ENCODE measurements at regions not wholly inside any gene's neighbourhood (a gene's known extent, or its start where the extent isn't known, plus 50 kb on each side); places are given as distances from the start of the nearest gene placed in this dataset.
"Not testable (repeated sequence)": the region's sequence is repeated elsewhere in the genome, so short reads cannot be mapped to it uniquely, and the experiment has no call there.

DNA sequence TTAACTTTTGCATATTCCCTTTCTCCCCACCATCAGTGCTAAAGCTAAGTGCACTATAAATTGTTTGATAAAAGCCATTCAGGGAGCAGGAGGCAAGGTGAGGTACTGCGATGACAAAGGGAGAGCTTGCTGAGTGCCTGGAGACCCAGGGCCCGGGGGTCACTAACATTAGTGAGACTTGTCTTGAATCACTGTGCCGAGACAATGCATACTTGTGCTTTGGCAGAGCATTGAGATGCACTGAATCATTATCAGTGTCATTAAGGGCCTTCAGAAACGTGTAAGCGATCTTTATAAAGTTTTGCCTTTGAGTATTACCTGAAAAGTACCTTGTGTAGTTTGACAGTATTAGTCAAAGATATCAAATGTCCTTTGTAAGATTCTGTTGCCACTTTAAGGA is 447.5 kb downstream of the PCNX1 start:
- Mint-ChIP-seq H3K4me1 (ENCODE audit: low read depth) (peaks cover 47% of the 10 kb centered on the region), H3K27me3 (ENCODE audit: insufficient read depth) (no peaks in the 10 kb centered on the region), H3K4me3 (no peak overlapping the region), H3K9me3 (peaks cover 33% of the 10 kb centered on the region), H3K36me3 (ENCODE audit: low read depth) (peaks cover 51% of the 10 kb centered on the region), H3K27ac (no peak overlapping the region)
- DNase-seq (ENCODE audit: low spot score): no peak
- intact Hi-C loops (cut with micrococcal nuclease): no loop called here

DNA sequence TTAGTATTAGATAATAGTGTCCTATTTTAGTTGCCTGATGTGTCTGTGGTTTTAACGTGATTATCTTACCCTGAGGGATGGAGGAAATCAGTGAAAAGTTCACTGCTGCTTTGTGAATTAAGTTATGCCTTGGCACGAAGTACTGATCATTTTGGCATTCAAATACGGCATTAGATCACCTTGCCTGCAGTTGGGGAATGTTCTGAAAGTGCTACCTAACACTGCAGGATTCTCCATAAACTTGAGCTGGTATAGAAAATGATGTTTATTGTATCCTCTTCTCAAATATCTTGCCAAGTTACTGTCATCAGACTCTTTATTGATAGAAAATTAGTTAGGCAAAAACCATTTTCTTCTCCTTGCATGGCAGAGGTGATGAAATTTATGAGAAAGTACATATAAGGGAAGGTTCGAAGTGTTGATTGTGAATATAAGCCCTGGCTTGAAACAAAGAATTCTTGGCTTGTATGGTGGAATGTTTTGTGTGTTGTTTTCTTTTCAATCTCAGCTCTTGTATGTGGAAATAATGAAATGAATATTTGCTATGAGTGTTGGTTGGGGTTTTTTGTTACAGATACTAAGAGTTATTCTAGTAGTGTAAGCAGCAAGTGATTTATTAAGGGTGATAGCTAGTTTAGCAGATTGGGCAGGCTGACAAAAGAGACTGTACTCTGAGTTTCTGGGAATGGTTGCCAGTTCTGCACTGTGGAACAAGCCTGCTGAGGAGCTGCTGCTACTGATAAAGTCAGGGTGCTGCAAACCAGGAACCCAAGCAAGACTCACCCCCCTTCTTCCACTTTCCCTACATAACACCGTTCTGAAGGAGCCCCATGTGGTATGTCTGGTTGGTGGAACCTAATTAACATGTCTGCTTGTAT is 448.3 kb downstream of the PCNX1 start:
- Mint-ChIP-seq H3K27me3 (ENCODE audit: insufficient read depth) (no peaks in the 10 kb centered on the region), H3K36me3 (ENCODE audit: low read depth) (peaks cover 50% of the 10 kb centered on the region), H3K9me3 (peaks cover 35% of the 10 kb centered on the region), H3K4me3 (no peak overlapping the region), H3K4me1 (ENCODE audit: low read depth) (peaks cover 48% of the 10 kb centered on the region), H3K27ac (no peak overlapping the region)
- DNase-seq (ENCODE audit: low spot score): no peak
- intact Hi-C loops (cut with micrococcal nuclease): no loop called here

DNA sequence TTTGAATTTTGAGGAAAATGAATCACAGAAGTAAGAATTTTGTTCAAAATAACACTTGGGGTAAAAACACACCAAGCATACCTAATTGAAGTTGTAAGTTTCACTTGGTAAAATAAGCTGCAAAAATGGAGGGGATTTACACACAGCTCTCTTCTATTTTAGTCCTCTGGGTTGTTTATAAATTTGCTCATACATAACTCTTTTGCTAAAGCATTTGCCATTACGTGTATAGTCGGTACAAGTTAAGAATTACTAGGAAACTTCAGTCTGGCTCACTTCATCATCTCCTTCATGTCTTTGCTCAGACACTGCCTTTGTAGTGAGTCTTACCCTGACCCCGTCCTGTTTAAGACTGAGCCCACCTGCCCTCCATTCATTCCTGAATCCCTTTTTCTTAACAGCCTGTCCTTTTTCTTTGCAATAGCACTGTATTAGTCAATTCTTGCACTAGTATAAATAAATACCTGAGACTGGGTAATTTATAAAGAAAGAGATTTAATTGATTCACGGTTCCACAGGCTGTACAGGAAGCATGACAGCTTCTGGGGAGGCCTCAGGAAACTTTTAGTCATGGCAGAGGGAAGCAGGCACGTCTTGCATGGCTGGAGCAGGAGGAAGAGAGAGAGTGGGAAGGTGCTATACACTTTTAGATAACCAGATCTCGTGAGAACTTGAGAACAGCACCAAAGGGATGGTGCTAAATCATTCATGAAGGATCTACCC is 451.1 kb downstream of the PCNX1 start:
- Mint-ChIP-seq H3K9me3 (peaks cover 17% of the 10 kb centered on the region), H3K36me3 (ENCODE audit: low read depth) (peaks cover 35% of the 10 kb centered on the region), H3K27me3 (ENCODE audit: insufficient read depth) (no peaks in the 10 kb centered on the region), H3K4me1 (ENCODE audit: low read depth) (peaks cover 61% of the 10 kb centered on the region), H3K4me3 (no peak overlapping the region), H3K27ac (peak overlapping the region; percentile 50)
- no peak for DNase-seq (ENCODE audit: low spot score)
- intact Hi-C loops (cut with micrococcal nuclease): loop anchor here (1.0 kb wide), 1 partner anchor 26 kb away; no protein-coding TSS in a partner anchor

GRCh38 chr14:71358932-71359421 is 451.7 kb downstream of the PCNX1 start:
- not testable (repeated sequence) for DNase-seq (ENCODE audit: low spot score); H3K4me3 Mint-ChIP-seq; H3K27me3 Mint-ChIP-seq (ENCODE audit: insufficient read depth)
- H3K4me1 Mint-ChIP-seq (ENCODE audit: low read depth): peaks cover 63% of the 10 kb centered on the region
- peaks cover 32% of the 10 kb centered on the region for H3K36me3 Mint-ChIP-seq (ENCODE audit: low read depth)
- H3K9me3 Mint-ChIP-seq: peaks cover 17% of the 10 kb centered on the region
- H3K27ac Mint-ChIP-seq: peak overlapping the region; percentile 50
- intact Hi-C loops (cut with micrococcal nuclease): loop anchor here (1.0 kb wide), 1 partner anchor 27 kb away; no protein-coding TSS in a partner anchor

DNA sequence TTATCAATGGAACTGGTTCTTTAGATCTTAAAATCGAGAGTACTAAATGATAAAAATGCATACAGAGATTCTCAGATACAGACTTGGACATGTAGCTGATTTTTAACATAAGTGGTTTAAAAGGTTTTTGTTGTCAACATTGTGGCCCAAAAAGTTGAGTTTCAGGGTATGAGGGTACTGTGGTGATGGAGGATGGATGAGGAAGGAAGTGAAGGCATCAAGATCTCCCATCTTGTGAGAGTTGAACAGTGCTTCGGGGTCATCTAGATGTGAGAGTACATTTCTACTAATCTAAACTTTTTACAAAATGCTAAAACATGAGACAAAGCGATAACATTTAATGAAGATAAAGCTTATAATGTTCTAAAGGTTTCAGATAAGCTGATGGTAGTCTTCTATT is 452.6 kb downstream of the PCNX1 start:
- Mint-ChIP-seq H3K4me1 (ENCODE audit: low read depth) (peaks cover 63% of the 10 kb centered on the region), H3K36me3 (ENCODE audit: low read depth) (peaks cover 32% of the 10 kb centered on the region), H3K27ac (no peak overlapping the region), H3K27me3 (ENCODE audit: insufficient read depth) (no peaks in the 10 kb centered on the region), H3K4me3 (no peak overlapping the region), H3K9me3 (peaks cover 17% of the 10 kb centered on the region)
- intact Hi-C loops (cut with micrococcal nuclease): loop anchor here (5.0 kb wide), 1 partner anchor 37 kb away; no protein-coding TSS in a partner anchor
- DNase-seq (ENCODE audit: low spot score): no peak

GRCh38 chr14:71361336-71361735 is 454.1 kb downstream of the PCNX1 start:
- no peak for DNase-seq (ENCODE audit: low spot score)
- Mint-ChIP-seq H3K27ac (no peak overlapping the region), H3K27me3 (ENCODE audit: insufficient read depth) (no peaks in the 10 kb centered on the region), H3K9me3 (peaks cover 17% of the 10 kb centered on the region), H3K4me3 (no peak overlapping the region), H3K4me1 (ENCODE audit: low read depth) (peaks cover 53% of the 10 kb centered on the region), H3K36me3 (ENCODE audit: low read depth) (peaks cover 24% of the 10 kb centered on the region)
- intact Hi-C loops (cut with micrococcal nuclease): loop anchor here (5.0 kb wide), 1 partner anchor 36 kb away; no protein-coding TSS in a partner anchor

- no peak overlapping the region for H3K4me3 Mint-ChIP-seq
- intact Hi-C loops (cut with micrococcal nuclease): loop anchor here (5.0 kb wide), 1 partner anchor 35 kb away; no protein-coding TSS in a partner anchor
- H3K27me3 Mint-ChIP-seq (ENCODE audit: insufficient read depth): no peaks in the 10 kb centered on the region
- H3K36me3 Mint-ChIP-seq (ENCODE audit: low read depth): peaks cover 24% of the 10 kb centered on the region
- peak overlapping the region; percentile 48 for H3K27ac Mint-ChIP-seq
- H3K9me3 Mint-ChIP-seq: peaks cover 17% of the 10 kb centered on the region
- H3K4me1 Mint-ChIP-seq (ENCODE audit: low read depth): peaks cover 53% of the 10 kb centered on the region
- DNase-seq (ENCODE audit: low spot score): no peak
These were observed 454.6 kb downstream of the PCNX1 start for GRCh38 chr14:71361874-71362273.

- no peak for DNase-seq (ENCODE audit: low spot score)
- Mint-ChIP-seq H3K9me3 (peaks cover 17% of the 10 kb centered on the region), H3K27me3 (ENCODE audit: insufficient read depth) (no peaks in the 10 kb centered on the region), H3K36me3 (ENCODE audit: low read depth) (peaks cover 24% of the 10 kb centered on the region), H3K27ac (no peak overlapping the region), H3K4me3 (no peak overlapping the region), H3K4me1 (ENCODE audit: low read depth) (peaks cover 53% of the 10 kb centered on the region)
- intact Hi-C loops (cut with micrococcal nuclease): loop anchor here (5.0 kb wide), 1 partner anchor 35 kb away; no protein-coding TSS in a partner anchor
These were observed 455.0 kb downstream of the PCNX1 start for GRCh38 chr14:71362282-71362681.

DNA sequence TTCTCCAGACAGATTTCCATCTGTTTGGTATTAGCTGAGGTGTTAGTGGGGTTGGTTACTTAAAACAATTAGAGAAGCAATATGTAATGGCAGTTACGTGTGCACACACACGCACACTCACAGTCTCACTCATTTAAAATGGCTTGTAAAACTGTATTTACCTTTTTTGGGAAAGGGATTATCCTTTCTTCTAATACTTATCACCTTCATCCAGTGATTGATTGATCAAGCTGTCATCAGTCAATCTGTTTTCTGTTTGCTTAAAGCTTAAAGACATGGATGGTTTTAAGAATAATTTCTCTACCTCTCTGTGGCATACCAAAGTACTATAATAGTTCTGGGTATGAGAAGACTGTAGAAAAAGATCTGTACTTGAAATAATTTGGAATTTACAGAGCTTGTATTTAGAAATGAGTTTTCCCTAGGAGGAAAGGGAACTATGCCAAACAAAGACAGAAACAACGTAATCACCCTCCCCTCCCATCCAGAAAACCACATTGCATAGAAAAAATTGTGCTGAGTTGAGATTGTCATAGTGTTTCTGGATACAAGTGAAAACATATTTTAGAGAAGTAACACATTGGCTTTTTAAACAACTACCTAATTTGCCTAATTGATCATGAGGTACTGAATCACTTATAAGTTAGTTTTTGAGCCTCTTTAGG is 455.8 kb downstream of the PCNX1 start:
- Mint-ChIP-seq H3K9me3 (peaks cover 17% of the 10 kb centered on the region), H3K4me3 (no peak overlapping the region), H3K27me3 (ENCODE audit: insufficient read depth) (no peaks in the 10 kb centered on the region), H3K4me1 (ENCODE audit: low read depth) (peaks cover 50% of the 10 kb centered on the region), H3K36me3 (ENCODE audit: low read depth) (peaks cover 24% of the 10 kb centered on the region), H3K27ac (no peak overlapping the region)
- intact Hi-C loops (cut with micrococcal nuclease): loop anchor here (5.0 kb wide), 1 partner anchor 34 kb away; no protein-coding TSS in a partner anchor
- no peak for DNase-seq (ENCODE audit: low spot score)

- intact Hi-C loops (cut with micrococcal nuclease): loop anchor here (5.0 kb wide), 1 partner anchor 33 kb away; no protein-coding TSS in a partner anchor
These were observed 457.0 kb downstream of the PCNX1 start for GRCh38 chr14:71363946-71364925.

DNA sequence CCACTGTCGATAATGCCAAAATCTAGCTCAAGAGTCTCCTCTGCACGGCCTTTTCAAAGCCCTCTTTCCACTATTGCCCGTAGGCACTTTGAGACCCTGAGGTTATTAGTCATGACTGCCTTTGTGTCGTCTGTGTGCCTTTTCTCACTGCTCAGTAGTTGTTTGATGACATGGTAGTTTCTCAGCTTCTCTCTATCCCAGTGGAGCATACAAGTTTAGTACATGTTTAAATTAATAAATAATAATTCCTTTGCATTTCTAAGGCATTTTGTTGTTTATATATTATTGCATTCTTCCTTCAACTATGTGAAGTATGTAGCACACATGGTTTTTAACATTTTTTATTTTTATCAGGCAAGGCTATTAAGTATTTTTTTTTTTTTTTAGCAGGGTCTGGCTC is 458.1 kb downstream of the PCNX1 start:
- no peak for DNase-seq (ENCODE audit: low spot score)
- H3K36me3 Mint-ChIP-seq (ENCODE audit: low read depth): peaks cover 8% of the 10 kb centered on the region
- H3K4me3 Mint-ChIP-seq: no peak overlapping the region
- H3K27me3 Mint-ChIP-seq (ENCODE audit: insufficient read depth): no peaks in the 10 kb centered on the region
- H3K9me3 Mint-ChIP-seq: no peaks in the 10 kb centered on the region
- peaks cover 33% of the 10 kb centered on the region for H3K4me1 Mint-ChIP-seq (ENCODE audit: low read depth)
- no peak overlapping the region for H3K27ac Mint-ChIP-seq
- intact Hi-C loops (cut with micrococcal nuclease): no loop called here

More at GRCh38 chr14:71363946-71364925, 457.0 kb downstream of the PCNX1 start:
- H3K27me3 Mint-ChIP-seq (ENCODE audit: insufficient read depth): no peaks in the 10 kb centered on the region
- no peak overlapping the region for H3K27ac Mint-ChIP-seq
- DNase-seq (ENCODE audit: low spot score): no peak
- peaks cover 8% of the 10 kb centered on the region for H3K9me3 Mint-ChIP-seq
- peaks cover 38% of the 10 kb centered on the region for H3K4me1 Mint-ChIP-seq (ENCODE audit: low read depth)
- peaks cover 15% of the 10 kb centered on the region for H3K36me3 Mint-ChIP-seq (ENCODE audit: low read depth)
- H3K4me3 Mint-ChIP-seq: no peak overlapping the region

Measured in activated T-helper 1 cell treated with anti-CD3 and anti-CD28 coated beads, Interleukin-12 subunit alpha, Interleukin-12 subunit beta, Interleukin-2, Interleukin-4 antibody, amounts not matched to agents 30 ng/mL and 10 ng/mL and 1 ng/mL, durations not matched to agents 14 hours and 24 hours and 36 hours (primary cell).